Caco-2 (cell line): ENCODE measurements at regions not wholly inside any gene's neighbourhood (a gene's known extent, or its start where the extent isn't known, plus 50 kb on each side); places are given as distances from the start of the nearest gene placed in this dataset.

Experiments
- BruUV-seq: library from RNA; stranded (reverse); fragments of 400-500 nt; replicated peaks from 2 replicates; lab custom pipeline; 2021; lab: Mats Ljungman, UMichigan
- CTCF ChIA-PET: fragments of 300-600 bp; sonication (Branson Sonifier 250); formaldehyde crosslinking; loops from one replicate; lab custom pipeline; 2022; ENCODE audit warnings: antibody characterized with exemption; lab: Charles Lee
- POLR2A ChIA-PET: fragments of 300-600 bp; sonication (Branson Sonifier 250); formaldehyde crosslinking; loops from one replicate; lab custom pipeline; 2022; ENCODE audit warnings: antibody characterized with exemption; lab: Charles Lee
- DNase-seq, 2 experiments: peaks; one replicate each; pipeline versions ENCODE4 v3.0.0 to v3.0.0-alpha.2; 2020 to 2022
- H3K27me3 ChIP-seq: replicated peaks from 2 replicates; pipeline ENCODE4 v1.6.0; 2011; ENCODE audit warnings: low read length; ENCODE audit not compliant: control insufficient read depth, insufficient read depth
- H3K36me3 ChIP-seq: 2 replicates; pipeline ENCODE4 v1.5.1; 2011; ENCODE audit warnings: low read length; ENCODE audit not compliant: control insufficient read depth, insufficient read depth
- H3K4me1 ChIP-seq: fragments of 250-450 bp; sonication (Bioruptor Pico); 2 replicates; pipeline ENCODE4 v1.5.1; 2020; ENCODE audit warnings: mild to moderate bottlenecking
- H3K4me3 ChIP-seq: 2 replicates; pipeline ENCODE4 v1.5.1; 2011; ENCODE audit warnings: low read depth, mild to moderate bottlenecking, control low read depth, low read length
- H3K9me3 ChIP-seq: fragments of 250-450 bp; sonication (Bioruptor Pico); 2 replicates; pipeline ENCODE4 v1.5.1; 2020; ENCODE audit warnings: mild to moderate bottlenecking, moderate library complexity
- H3K27ac Mint-ChIP-seq: one replicate; pipeline ENCODE4 v1.8.0; 2022; ENCODE audit warnings: mixed read lengths; ENCODE audit not compliant: unreplicated experiment
- H3K27me3 Mint-ChIP-seq: one replicate; pipeline ENCODE4 v1.8.0; 2022; ENCODE audit warnings: mixed read lengths; ENCODE audit not compliant: insufficient read depth, unreplicated experiment
- H3K36me3 Mint-ChIP-seq: one replicate; pipeline ENCODE4 v1.8.0; 2022; ENCODE audit warnings: mild to moderate bottlenecking, mixed read lengths; ENCODE audit not compliant: insufficient read depth, unreplicated experiment
- H3K4me1 Mint-ChIP-seq: one replicate; pipeline ENCODE4 v1.8.0; 2022; ENCODE audit warnings: low read depth, mixed read lengths; ENCODE audit not compliant: unreplicated experiment
- H3K4me3 Mint-ChIP-seq: one replicate; pipeline ENCODE4 v1.8.0; 2022; ENCODE audit warnings: mild to moderate bottlenecking, moderate library complexity, mixed read lengths; ENCODE audit not compliant: unreplicated experiment
- H3K9me3 Mint-ChIP-seq: one replicate; pipeline ENCODE4 v1.8.0; 2022; ENCODE audit warnings: mixed read lengths; ENCODE audit not compliant: unreplicated experiment
- CTCF ChIP-seq, 2 experiments: fragments of 200-600 bp in 1 of 2; IDR thresholded peaks; 1 replicate in 1 of 2; 2 replicates in 1 of 2; pipeline versions ENCODE4 v1.5.1 to v1.8.0; 2011 to 2022; ENCODE audit warnings: antibody characterized with exemption in 1 of 2, control low read depth in 1 of 2, inconsistent platforms in 1 of 2, low read depth in 1 of 2, low read length in 1 of 2, mild to moderate bottlenecking in 1 of 2, moderate library complexity in 1 of 2; ENCODE audit not compliant: insufficient read depth in 1 of 2, severe bottlenecking in 1 of 2, unreplicated experiment in 1 of 2
- intact Hi-C: fragments of 100-400 bp; cut with micrococcal nuclease; formaldehyde crosslinking; loops from one replicate; pipeline ENCODE4 v1.10.0; 2022; ENCODE audit not compliant: unreplicated experiment

GRCh38 chr2:153408710-153409385, 69.7 kb downstream of the RPRM start:
- no peaks in the 10 kb centered on the region for H3K9me3 Mint-ChIP-seq
- ChIA-PET POLR2A (no interaction called here), CTCF (no interaction called here)
- H3K9me3 ChIP-seq, result no peaks in the 10 kb centered on the region
- no peaks in the 10 kb centered on the region for H3K4me1 ChIP-seq
- H3K27me3 Mint-ChIP-seq, result no peaks in the 10 kb centered on the region
- H3K36me3 Mint-ChIP-seq, result no peaks in the 10 kb centered on the region
- BruUV-seq, result no TSS peak
- no peak overlapping the region for H3K4me3 Mint-ChIP-seq
- H3K4me3 ChIP-seq, result no peak overlapping the region
- intact Hi-C loops, result no loop called here
- H3K36me3 ChIP-seq, result no peaks in the 10 kb centered on the region
- H3K27ac Mint-ChIP-seq, result no peak overlapping the region
- H3K4me1 Mint-ChIP-seq, result no peaks in the 10 kb centered on the region
- TF ChIP-seq CTCF (IDR thresholded peaks at IDR 0.05; ENCODE audit: insufficient read depth in 1 of 2, low read depth in 1 of 2, low read length in 1 of 2, severe bottlenecking in 1 of 2, unreplicated experiment in 1 of 2), result no peak
- no peaks in the 10 kb centered on the region for H3K27me3 ChIP-seq
- DNase-seq, result no peak

- intact Hi-C loops, result no loop called here
- Mint-ChIP-seq H3K4me1 (no peaks in the 10 kb centered on the region), H3K4me3 (no peak overlapping the region), H3K27me3 (no peaks in the 10 kb centered on the region), H3K27ac (no peak overlapping the region), H3K36me3 (no peaks in the 10 kb centered on the region), H3K9me3 (no peaks in the 10 kb centered on the region)
- H3K4me1 ChIP-seq, result no peaks in the 10 kb centered on the region
- ChIA-PET CTCF (no interaction called here), POLR2A (no interaction called here)
- no TSS peak for BruUV-seq
- DNase-seq, result no peak
- TF ChIP-seq CTCF (IDR thresholded peaks at IDR 0.05; ENCODE audit: insufficient read depth in 1 of 2, low read depth in 1 of 2, low read length in 1 of 2, severe bottlenecking in 1 of 2, unreplicated experiment in 1 of 2), result no peak
- no peaks in the 10 kb centered on the region for H3K9me3 ChIP-seq
- H3K4me3 ChIP-seq, result no peak overlapping the region
- H3K27me3 ChIP-seq, result no peaks in the 10 kb centered on the region
- no peaks in the 10 kb centered on the region for H3K36me3 ChIP-seq
These were observed 73.4 kb downstream of the RPRM start for GRCh38 chr2:153405196-153405595.

GRCh38 chr2:153404792-153405191, 73.8 kb downstream of the RPRM start:
- no peaks in the 10 kb centered on the region for H3K9me3 ChIP-seq
- CTCF ChIA-PET, result no interaction called here
- H3K4me3 Mint-ChIP-seq, result no peak overlapping the region
- no peak overlapping the region for H3K27ac Mint-ChIP-seq
- intact Hi-C loops, result no loop called here
- H3K4me3 ChIP-seq, result no peak overlapping the region
- no TSS peak for BruUV-seq
- no peaks in the 10 kb centered on the region for H3K27me3 Mint-ChIP-seq
- POLR2A ChIA-PET, result no interaction called here
- no peaks in the 10 kb centered on the region for H3K4me1 Mint-ChIP-seq
- no peaks in the 10 kb centered on the region for H3K4me1 ChIP-seq
- no peaks in the 10 kb centered on the region for H3K36me3 Mint-ChIP-seq
- H3K27me3 ChIP-seq, result no peaks in the 10 kb centered on the region
- no peaks in the 10 kb centered on the region for H3K36me3 ChIP-seq
- no peak for TF ChIP-seq CTCF (IDR thresholded peaks at IDR 0.05; ENCODE audit: insufficient read depth in 1 of 2, low read depth in 1 of 2, low read length in 1 of 2, severe bottlenecking in 1 of 2, unreplicated experiment in 1 of 2)
- H3K9me3 Mint-ChIP-seq, result no peaks in the 10 kb centered on the region
- no peak for DNase-seq
